ENCODE measurements at regions not wholly inside any gene's neighbourhood (a gene's known extent, or its start where the extent isn't known, plus 50 kb on each side); places are given as distances from the start of the nearest gene placed in this dataset.

GRCh38 chrX:124887572-124887971, 432.1 kb upstream of the TEX13C start:
- DNase-seq (ENCODE audit: low spot score): no peak
- Histone ChIP-seq H3K36me3 (replicated peaks; ENCODE audit: insufficient read depth, low read depth) (no peaks in the 10 kb centered on the region), H3K4me3 (no peak overlapping the region), H3K4me2 (no peak overlapping the region), H2AFZ (no peak overlapping the region), H3K9me3 (ENCODE audit: low read depth) (no peaks in the 10 kb centered on the region), H4K20me1 (ENCODE audit: insufficient read depth, poor library complexity, severe bottlenecking) (no peaks in the 10 kb centered on the region), H3K9me2 (replicated peaks; ENCODE audit: insufficient read depth) (no peaks in the 10 kb centered on the region), H3K4me1 (ENCODE audit: insufficient read depth) (no peaks in the 10 kb centered on the region), H3K27me3 (no peaks in the 10 kb centered on the region), H3K79me2 (no peaks in the 10 kb centered on the region), H3K27ac (no peak overlapping the region)
- 27% methylated on average over 1 of the region's 1 CpG for WGBS (ENCODE audit: low lambda C conversion rate, missing lambda C conversion rate)
- TF ChIP-seq EZH2 (IDR thresholded peaks at IDR 0.05; ENCODE audit: borderline replicate concordance): no peak
- no peak for TF ChIP-seq CTCF (IDR thresholded peaks at IDR 0.05; ENCODE audit: poor library complexity)
- TF ChIP-seq EZH2phosphoT487 (IDR thresholded peaks at IDR 0.05; ENCODE audit: low read depth, severe bottlenecking, unreplicated experiment): no peak

GRCh38 chrX:124895947-124896346, 423.7 kb upstream of the TEX13C start:
- Histone ChIP-seq H3K79me2 (no peaks in the 10 kb centered on the region), H3K4me2 (no peak overlapping the region), H3K4me3 (no peak overlapping the region), H4K20me1 (ENCODE audit: insufficient read depth, poor library complexity, severe bottlenecking) (no peaks in the 10 kb centered on the region), H3K27ac (no peak overlapping the region), H2AFZ (no peak overlapping the region), H3K27me3 (no peaks in the 10 kb centered on the region), H3K9me3 (ENCODE audit: low read depth) (no peaks in the 10 kb centered on the region), H3K9me2 (replicated peaks; ENCODE audit: insufficient read depth) (no peaks in the 10 kb centered on the region), H3K4me1 (ENCODE audit: insufficient read depth) (no peaks in the 10 kb centered on the region), H3K36me3 (replicated peaks; ENCODE audit: insufficient read depth, low read depth) (no peaks in the 10 kb centered on the region)
- no peak for DNase-seq (ENCODE audit: low spot score)
- WGBS (ENCODE audit: low lambda C conversion rate, missing lambda C conversion rate): 59% methylated on average over 4 of the region's 4 CpGs
- TF ChIP-seq EZH2 (IDR thresholded peaks at IDR 0.05; ENCODE audit: borderline replicate concordance) (no peak), CTCF (IDR thresholded peaks at IDR 0.05; ENCODE audit: poor library complexity) (no peak), EZH2phosphoT487 (IDR thresholded peaks at IDR 0.05; ENCODE audit: low read depth, severe bottlenecking, unreplicated experiment) (no peak)

GRCh38 chrX:124902953-124903352, 416.7 kb upstream of the TEX13C start:
- 59% methylated on average over 2 of the region's 2 CpGs for WGBS (ENCODE audit: low lambda C conversion rate, missing lambda C conversion rate)
- Histone ChIP-seq H3K27ac (no peak overlapping the region), H3K9me3 (ENCODE audit: low read depth) (no peaks in the 10 kb centered on the region), H3K27me3 (no peaks in the 10 kb centered on the region), H3K79me2 (no peaks in the 10 kb centered on the region), H3K4me2 (no peak overlapping the region), H3K9me2 (replicated peaks; ENCODE audit: insufficient read depth) (no peaks in the 10 kb centered on the region), H4K20me1 (ENCODE audit: insufficient read depth, poor library complexity, severe bottlenecking) (no peaks in the 10 kb centered on the region), H3K36me3 (replicated peaks; ENCODE audit: insufficient read depth, low read depth) (no peaks in the 10 kb centered on the region), H3K4me1 (ENCODE audit: insufficient read depth) (no peaks in the 10 kb centered on the region), H2AFZ (no peak overlapping the region), H3K4me3 (no peak overlapping the region)
- no peak for TF ChIP-seq EZH2 (IDR thresholded peaks at IDR 0.05; ENCODE audit: borderline replicate concordance)
- TF ChIP-seq EZH2phosphoT487 (IDR thresholded peaks at IDR 0.05; ENCODE audit: low read depth, severe bottlenecking, unreplicated experiment): no peak
- no peak for TF ChIP-seq CTCF (IDR thresholded peaks at IDR 0.05; ENCODE audit: poor library complexity)
- no peak for DNase-seq (ENCODE audit: low spot score)

GRCh38 chrX:124910611-124911010, 409.1 kb upstream of the TEX13C start:
- H3K4me3 ChIP-seq: no peak overlapping the region
- DNase-seq (ENCODE audit: low spot score): no peak
- H3K4me2 ChIP-seq: no peak overlapping the region
- no peak overlapping the region for H2AFZ ChIP-seq
- no peaks in the 10 kb centered on the region for H3K9me2 ChIP-seq (replicated peaks; ENCODE audit: insufficient read depth)
- no peaks in the 10 kb centered on the region for H3K79me2 ChIP-seq
- H3K4me1 ChIP-seq (ENCODE audit: insufficient read depth): no peaks in the 10 kb centered on the region
- H4K20me1 ChIP-seq (ENCODE audit: insufficient read depth, poor library complexity, severe bottlenecking): no peaks in the 10 kb centered on the region
- no peak overlapping the region for H3K27ac ChIP-seq
- no peaks in the 10 kb centered on the region for H3K9me3 ChIP-seq (ENCODE audit: low read depth)
- no peaks in the 10 kb centered on the region for H3K27me3 ChIP-seq
- TF ChIP-seq EZH2 (IDR thresholded peaks at IDR 0.05; ENCODE audit: borderline replicate concordance) (no peak), CTCF (IDR thresholded peaks at IDR 0.05; ENCODE audit: poor library complexity) (no peak), EZH2phosphoT487 (IDR thresholded peaks at IDR 0.05; ENCODE audit: low read depth, severe bottlenecking, unreplicated experiment) (no peak)
- WGBS (ENCODE audit: low lambda C conversion rate, missing lambda C conversion rate): 67% methylated on average over 4 of the region's 4 CpGs
- H3K36me3 ChIP-seq (replicated peaks; ENCODE audit: insufficient read depth, low read depth): no peaks in the 10 kb centered on the region
